G401 (cell line): ENCODE measurements at regions not wholly inside any gene's neighbourhood (a gene's known extent, or its start where the extent isn't known, plus 50 kb on each side); places are given as distances from the start of the nearest gene placed in this dataset.

Experiments
- DNase-seq: peaks from one replicate; pipeline ENCODE4 v3.0.0-alpha.2; 2015; ENCODE audit warnings: low spot score
- in situ Hi-C: cut with HindIII; loops from 2 replicates; pipeline ENCODE4 v1.10.0; 2016; ENCODE audit warnings: low sequenced_read_pairs, mixed read lengths

DNA sequence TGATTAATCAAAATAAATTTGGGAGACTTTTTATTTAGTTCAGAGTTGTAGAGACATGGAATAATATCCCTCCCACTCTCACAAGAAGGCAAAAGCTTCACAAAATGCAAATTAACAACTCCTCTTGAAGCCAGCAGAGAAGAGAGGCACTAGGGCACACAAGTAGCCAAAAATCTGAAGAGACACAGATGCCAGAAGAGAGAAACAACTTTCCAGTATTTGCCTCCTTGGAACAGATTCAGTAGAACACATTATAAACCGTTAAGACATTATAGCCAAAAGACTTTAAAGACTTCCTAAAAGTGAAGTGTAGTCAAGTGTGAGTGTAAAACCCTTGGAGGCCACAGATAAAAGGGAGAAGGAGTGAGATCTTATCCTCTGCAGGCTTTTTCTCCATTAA lies 1024.9 kb upstream of the ADGRL3 start:
- no peak for DNase-seq
- in situ Hi-C loops: no loop called here

DNA sequence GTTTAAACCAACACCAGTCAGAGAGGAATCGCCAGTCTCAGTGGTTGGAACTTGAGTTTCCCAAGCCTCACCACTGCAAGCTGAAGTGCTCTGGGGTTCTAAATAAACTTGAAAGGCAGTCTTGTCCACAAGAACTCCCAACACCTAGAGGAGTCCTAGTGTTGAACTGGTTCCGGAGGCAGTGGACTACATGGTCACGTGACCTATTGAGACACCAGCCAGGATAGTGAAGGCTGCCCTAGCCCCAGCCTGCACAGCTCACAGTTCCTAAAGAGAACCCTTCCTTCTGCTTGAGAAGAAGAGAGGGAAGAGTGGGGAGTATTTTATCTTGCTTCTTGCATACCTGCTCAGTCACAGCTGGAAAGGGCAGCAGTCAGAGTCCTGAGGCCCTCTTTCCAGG lies 1012.7 kb upstream of the ADGRL3 start:
- DNase-seq: no peak
- in situ Hi-C loops: no loop called here

DNA sequence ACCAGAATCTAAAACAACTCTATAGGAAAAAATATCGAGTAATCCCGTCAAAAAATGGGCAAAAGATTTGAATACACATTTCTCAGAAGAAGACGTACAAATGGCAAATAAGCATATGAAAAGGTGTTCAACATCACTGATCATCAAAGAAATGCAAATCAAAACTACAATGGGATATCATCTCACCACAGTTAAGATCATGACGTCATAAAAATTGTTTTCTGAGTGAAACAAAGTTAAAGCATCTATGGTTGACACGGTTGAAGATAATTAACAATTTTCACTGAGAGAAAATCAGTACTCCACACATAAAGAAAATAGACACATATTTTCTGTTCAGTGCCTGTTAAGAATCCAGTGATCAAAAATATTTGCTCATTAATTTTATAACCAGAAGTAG lies 1010.8 kb upstream of the ADGRL3 start:
- DNase-seq: no peak
- in situ Hi-C loops: no loop called here

DNA sequence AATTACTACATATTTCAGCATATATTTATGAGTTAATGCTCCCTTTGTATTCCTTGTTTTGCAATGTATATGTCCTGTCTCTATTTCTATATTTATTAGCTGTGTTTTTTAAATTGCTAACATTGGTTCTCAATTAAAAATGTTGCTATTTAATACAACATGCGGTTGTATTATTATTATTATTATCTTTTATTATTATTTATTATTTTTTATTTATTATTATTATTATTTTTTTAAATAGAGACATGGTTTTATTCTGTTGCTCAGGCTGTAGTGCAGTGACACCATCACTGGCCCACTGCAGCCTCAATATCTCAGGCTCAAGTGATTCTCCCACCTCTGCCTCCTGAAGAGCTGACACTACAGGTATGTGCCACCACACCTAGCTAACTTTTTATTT lies 1005.9 kb upstream of the ADGRL3 start:
- no peak for DNase-seq
- in situ Hi-C loops: no loop called here

DNA sequence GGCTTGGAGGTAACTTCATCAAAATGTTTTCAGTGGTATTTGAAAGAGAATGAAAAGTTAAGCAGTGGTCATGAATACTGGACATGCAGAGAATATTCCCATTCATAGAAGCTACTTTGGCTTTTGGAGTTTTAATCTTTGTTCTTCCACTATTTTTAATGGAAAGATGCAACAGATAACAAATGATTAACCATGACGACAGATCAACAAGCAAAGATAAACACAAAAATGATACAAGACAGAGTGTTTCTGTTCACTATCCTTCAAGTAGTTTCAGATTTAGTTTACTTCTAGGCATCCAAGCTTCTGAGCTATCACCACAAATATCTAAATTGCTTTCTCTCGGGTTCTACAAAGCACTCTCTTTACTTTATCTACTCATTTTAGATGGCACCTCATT lies 1004.9 kb upstream of the ADGRL3 start:
- in situ Hi-C loops: no loop called here
- DNase-seq: no peak

DNA sequence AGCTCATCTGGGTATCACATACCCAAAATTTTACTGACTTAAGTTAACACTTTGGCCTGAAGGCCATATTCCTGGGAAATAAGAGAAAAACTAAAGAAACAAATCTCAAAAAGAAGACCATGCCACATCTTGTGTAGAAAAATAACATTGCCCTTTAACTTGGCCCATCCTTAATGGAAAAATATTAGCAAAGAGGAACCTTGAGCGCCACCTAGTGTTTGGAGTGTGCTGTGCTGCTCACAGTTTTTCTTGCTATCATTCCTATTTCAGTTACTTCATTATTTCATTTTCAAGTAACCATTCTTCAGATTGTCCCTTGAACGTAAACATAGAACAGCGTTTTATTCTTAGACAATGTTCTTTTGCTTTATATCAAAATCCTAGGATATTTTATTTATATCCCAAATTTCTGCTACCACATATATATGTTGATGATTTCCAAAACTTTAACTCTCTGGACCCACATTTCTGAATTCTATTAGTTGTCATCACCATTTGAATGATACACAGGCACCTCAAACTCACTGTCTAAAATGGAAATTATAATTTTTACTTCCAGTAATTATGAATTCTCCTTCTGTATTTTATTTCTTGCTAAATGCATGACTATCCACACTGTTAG lies 999.0 kb upstream of the ADGRL3 start:
- in situ Hi-C loops: no loop called here
- DNase-seq: peak; percentile 33

DNA sequence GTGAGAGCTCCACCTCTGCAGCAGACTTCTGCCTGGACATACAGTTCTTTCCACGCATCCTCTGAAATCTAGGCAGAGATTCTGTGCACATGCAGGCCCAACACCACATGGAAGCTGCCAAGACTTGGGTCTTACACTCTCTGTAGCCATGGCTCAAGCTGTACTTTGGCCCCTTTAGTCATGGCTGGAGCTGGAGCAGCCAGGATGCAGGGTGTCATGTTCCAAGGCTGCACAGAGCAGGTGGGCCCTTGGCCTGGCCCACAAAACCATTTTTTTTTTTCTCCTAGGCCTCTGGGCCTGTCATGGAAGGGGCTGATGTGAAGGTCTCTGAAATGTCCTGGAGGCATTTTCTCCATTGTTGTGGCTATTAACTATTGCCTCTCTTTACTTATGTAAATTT lies 990.5 kb upstream of the ADGRL3 start:
- in situ Hi-C loops: no loop called here
- DNase-seq: no peak

DNA sequence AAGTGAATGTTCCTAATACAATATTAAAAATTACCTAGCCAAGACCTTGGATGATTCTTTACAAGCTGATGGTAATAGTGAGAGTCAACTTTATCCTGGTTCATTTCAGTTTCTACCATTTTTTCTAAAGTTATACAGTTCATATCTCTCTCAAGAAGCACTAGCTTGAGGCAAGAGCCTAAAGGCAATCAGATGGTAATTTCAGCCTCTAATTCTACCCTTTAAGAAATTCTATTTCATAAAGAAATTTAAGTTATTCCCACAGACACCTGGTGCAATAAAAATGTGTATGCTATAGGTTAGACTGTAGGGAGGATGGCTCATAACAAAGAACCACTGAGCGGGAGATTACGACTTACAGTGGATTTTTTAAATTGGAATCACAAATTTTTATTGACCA lies 984.2 kb upstream of the ADGRL3 start:
- in situ Hi-C loops: no loop called here
- DNase-seq: no peak

DNA sequence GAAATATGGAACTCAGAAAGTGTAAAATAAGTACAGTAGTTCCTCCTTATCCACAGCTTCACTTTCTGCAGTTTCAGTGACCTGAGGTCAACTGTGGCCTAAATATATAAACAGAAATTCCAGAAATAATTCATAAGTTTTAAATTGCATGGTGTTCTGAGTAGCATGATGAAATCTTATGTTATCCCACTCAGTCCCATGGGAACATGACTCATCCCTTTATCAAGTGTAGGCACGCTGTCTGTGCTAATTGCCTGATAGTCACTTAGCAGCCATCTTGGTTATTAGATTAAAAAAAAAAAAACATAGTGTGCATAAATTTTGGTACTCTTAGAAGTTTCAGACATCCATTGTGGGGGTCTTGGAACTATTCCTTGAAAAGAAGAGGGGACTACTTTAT lies 983.4 kb upstream of the ADGRL3 start:
- in situ Hi-C loops: no loop called here
- no peak for DNase-seq

DNA sequence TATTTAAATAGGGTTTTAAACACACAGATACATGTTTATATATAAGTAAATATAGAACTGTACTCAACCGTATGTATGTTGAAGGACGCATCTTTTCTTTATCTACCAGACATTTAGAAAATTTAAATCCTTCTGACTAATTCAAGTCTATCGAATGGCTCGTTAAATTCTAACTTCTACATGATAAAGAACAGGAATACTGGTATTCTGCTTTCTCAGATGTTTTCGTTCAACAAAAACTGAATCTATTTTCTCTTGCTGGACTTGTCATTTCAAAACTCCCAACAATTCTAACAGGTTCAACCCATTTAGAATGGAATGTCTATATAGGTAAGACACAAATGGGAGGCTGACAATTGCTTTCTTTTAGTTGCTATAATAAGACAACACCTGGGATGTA lies 978.3 kb upstream of the ADGRL3 start:
- no peak for DNase-seq
- in situ Hi-C loops: no loop called here

DNA sequence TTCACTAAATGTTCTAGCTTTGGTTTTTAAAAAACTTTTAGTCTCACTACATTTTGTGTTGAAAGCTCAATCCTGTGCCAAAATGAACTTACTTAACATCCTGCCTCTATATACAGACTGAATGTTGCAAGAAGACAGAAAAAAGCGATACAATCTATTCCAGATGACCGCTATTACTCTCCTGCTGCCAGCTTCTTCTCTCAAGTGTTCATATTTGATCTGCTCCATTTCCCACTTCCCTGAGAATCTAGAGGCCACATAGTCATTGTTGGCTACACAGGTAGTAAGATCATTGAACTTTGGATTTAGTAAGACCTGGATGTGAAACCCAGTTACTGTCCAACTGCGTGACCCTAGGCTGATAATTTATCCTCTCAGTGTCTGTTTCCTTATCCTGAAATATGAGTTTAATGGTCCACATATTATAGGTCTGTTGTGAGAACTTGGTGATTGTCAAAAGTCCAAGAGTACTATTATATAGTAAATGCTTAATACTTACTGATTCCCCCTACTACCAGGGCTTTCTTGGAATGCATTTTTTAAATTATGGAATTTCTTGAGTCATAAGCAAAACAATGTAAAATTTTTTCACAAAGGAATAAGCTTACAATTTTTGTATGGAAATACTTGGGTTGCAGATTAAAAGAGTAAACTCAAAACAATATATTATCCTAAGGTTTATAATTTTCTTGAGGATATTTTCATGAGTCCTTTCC lies 976.8 kb upstream of the ADGRL3 start:
- DNase-seq: no peak
- in situ Hi-C loops: no loop called here

DNA sequence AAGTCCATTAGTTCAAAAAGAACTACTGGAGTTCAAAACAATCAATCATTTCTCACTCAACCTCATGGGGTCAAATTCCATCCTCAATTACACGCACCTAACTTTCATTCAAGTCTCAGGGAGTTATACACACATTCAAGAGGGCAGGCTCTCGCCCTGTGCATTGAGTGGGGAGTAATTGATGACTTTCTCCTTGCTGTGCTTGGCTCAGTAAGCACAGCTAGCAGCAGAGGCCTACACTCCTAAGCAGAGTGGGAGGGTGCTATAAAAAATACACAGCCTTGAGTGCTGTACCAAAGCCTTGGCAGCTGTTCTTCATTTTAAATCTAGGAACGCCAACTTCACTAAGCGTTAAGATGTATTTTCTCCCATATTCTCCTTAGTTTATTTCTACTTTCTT lies 958.3 kb upstream of the ADGRL3 start:
- in situ Hi-C loops: no loop called here
- DNase-seq: no peak

DNA sequence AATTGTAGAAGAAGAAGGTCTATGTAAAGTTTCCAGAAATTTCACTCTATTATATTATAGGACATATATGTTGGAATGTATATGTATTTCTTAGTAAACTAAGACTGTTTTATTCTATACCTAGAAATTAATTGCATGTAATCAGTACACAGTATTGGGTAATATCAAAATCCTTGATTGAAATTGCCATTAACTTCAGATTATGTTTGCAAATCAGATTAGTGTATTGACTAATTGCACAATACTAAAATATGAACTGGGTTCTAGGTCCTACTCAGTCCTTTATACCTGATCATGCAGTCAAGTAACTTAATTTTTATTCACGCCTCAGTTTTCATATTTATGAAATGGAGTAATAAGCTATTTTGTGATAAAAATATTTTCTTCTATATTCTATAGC lies 950.3 kb upstream of the ADGRL3 start:
- DNase-seq: no peak
- in situ Hi-C loops: no loop called here

DNA sequence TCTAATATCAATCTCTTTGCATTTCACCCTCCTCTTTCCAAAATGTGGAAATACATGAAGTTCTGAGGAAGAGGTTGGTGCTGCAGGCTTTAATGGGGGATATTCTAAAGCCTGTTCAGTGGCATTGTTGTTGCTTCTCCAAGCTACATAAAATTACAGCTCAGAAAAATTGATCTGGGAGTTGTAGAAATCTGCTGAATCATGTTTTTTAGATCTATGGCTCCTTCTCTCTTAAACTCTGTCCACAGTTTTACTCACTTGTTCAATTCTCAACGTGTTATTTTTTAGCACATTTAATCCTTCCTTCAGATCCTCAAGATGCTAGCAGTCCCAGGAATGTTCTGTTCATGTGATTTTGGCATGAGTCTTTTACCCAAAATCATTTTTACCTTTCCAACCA lies 949.5 kb upstream of the ADGRL3 start:
- no peak for DNase-seq
- in situ Hi-C loops: no loop called here

DNA sequence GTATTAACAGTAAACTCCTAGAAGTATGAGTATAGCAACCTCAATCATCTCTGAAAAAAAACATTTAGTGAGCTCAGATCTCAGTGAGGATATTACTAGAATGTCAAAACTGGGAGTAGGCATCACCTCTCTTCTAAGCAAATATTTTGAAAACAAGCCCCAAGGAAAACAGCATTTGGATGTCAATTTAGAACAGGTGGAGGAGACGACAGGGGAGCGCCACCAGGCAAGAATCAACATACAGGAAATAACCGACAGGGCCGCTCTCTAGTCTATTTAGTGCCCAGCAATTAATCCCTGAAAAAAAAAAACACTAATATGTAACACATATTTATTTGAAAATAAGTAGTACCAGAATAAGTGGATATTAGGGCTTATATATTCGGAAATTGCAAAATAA lies 940.3 kb upstream of the ADGRL3 start:
- DNase-seq: peak; percentile 63
- in situ Hi-C loops: no loop called here

DNA sequence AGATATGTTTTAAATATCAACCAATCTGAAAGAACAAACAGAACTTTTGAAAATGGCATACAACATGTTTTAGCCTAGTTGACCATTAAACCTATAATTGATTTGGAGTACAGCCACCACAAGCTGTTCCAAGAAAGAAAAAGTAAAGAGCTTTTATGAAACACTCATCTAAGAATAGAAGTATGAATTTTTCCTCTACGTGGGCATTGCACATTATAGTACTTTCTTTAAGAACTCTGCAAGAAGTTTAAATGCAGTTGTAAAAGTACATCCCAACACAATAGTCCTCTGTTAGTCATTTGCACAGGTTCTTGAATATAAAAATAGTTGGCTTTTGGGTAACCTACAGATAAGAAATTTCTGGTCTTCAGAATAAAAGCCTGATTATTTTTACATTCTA lies 933.6 kb upstream of the ADGRL3 start:
- in situ Hi-C loops: no loop called here
- DNase-seq: no peak

DNA sequence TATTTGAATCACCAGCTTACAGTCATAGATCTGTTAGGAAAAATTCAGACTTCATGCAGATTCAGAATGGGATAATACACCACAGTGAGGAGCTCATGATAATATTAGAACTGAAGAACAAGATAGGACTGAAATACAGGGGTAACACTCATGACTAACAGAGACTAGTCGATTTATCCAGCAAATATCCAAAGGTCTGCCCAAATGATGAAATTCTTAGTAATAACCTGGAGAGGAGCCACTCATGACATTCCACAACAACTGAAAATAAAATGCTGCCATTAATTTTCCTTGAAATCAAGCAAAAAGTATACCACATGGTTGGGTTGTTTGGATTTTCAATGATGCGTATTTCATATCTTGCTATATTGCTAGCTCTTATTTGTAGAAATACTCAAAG lies 903.7 kb upstream of the ADGRL3 start:
- in situ Hi-C loops: no loop called here
- no peak for DNase-seq

DNA sequence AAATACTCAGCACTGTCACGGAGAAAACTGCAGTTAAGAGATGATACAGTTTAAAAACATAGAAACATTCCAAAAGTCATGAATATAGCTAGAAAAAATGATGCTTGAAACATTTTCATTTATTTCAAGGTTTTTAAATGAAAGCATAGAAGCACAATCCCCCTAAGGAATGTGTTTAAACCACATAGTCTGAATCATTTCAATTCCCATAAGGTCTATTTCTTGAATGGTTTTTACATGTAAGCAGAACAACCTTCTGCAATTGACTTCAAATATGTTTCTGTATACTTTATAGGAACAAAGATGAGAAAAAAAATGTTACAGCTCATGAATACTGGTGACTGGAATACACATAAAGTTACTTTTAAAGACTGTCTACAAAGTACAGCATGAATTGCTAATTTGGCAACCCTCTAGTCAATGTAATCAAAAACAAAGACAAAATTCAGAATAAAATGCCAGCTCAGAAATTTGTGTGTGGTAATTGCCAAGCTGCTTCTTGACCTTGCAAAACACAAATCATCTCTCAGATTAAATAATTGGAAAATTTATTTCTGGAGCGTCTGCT lies 886.4 kb upstream of the ADGRL3 start:
- in situ Hi-C loops: no loop called here
- no peak for DNase-seq

DNA sequence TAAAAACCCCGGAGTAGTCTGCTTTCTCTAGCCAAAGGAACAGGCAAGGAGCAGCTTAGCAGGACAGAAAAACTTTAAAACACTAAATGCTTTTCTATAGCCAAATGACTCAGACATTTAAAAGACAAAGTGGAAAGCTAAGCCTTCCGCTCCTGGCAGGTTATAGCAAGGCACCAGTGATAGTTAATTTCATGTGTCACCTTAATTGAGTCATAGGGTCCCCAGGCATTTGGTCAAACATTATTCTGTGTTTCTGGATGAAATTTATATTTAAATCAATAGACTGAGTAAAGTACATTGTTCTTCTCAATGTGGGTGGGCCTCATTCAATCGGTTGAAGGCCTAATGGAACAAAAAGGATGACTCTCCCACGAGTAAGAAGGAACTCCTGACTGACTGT lies 885.7 kb upstream of the ADGRL3 start:
- DNase-seq: no peak
- in situ Hi-C loops: no loop called here

DNA sequence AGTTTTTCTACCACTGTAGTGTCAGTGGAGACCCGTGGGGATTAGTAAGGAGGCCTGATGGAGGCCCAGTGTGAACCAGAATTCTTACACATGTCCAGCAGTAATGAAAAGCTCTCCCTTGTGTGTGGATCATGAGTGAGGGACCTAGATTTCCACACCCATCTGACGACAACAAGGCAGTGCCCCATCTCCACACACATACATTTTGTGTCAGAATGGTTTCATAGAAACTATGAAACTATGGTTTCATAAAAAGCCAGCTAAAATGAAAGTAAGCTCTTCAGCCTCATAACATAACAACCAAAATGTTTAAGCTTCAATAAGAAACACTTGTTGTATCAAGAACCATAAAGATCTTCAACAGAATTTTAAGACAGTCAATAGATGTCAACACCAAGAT lies 884.5 kb upstream of the ADGRL3 start:
- in situ Hi-C loops: no loop called here
- no peak for DNase-seq

DNA sequence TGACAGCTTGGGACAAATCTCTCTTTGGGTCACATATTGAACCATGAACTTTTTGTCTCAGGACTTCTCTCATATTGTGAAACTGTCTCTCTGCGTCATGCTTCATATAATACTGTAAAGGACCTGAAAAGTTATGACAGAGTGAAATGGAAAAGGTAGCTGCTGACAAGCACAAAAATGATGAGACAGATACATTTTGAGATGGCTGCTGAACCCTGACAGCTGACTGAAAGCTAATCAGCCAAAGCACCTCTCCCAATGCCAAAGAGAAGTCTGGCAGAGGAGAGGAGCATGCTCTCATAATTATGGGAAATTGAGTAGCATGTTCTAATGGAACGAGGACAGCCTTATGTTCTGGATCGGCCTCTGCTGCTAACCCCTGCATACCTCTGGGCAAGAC lies 873.4 kb upstream of the ADGRL3 start:
- in situ Hi-C loops: no loop called here
- DNase-seq: no peak
